GM08714 (cell line): ENCODE measurements at regions not wholly inside any gene's neighbourhood (a gene's known extent, or its start where the extent isn't known, plus 50 kb on each side); places are given as distances from the start of the nearest gene placed in this dataset.
"Not testable (repeated sequence)": the region's sequence is repeated elsewhere in the genome, so short reads cannot be mapped to it uniquely, and the experiment has no call there.

Source experiments
- H3K4me3 ChIP-seq: fragments of 200-500 bp; sonication (Bioruptor generic); 2 replicates; pipeline ENCODE4 v1.5.1; 2014; ENCODE audit warnings: mild to moderate bottlenecking, low read length, inconsistent platforms
- ZNF274 ChIP-seq: IDR thresholded peaks from 2 replicates; pipeline ENCODE4 v1.6.1; 2012; ENCODE audit warnings: mild to moderate bottlenecking, low read depth, low read length

DNA sequence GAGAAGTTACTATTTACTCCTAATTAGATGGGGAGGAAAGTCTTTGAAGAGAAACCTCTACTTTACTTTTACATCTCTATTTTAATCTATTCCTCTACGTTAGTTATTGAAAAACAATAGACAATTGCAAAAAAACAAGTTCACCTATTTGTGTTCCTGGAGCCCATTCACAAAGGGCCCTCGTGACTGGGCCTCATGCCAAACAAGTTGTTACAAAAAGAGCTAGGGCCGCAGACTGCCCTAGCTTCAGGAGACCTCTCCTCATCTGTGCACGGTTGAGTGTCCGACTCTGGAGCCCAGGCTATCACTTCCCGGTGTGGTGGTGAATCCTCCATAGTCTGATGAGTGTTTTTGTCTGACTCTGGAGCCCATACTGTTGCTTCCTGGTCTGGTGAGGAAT, 190.9 kb downstream of the ZNF486 start:
- no peak overlapping the region for H3K4me3 ChIP-seq
- no peak for TF ChIP-seq ZNF274

DNA sequence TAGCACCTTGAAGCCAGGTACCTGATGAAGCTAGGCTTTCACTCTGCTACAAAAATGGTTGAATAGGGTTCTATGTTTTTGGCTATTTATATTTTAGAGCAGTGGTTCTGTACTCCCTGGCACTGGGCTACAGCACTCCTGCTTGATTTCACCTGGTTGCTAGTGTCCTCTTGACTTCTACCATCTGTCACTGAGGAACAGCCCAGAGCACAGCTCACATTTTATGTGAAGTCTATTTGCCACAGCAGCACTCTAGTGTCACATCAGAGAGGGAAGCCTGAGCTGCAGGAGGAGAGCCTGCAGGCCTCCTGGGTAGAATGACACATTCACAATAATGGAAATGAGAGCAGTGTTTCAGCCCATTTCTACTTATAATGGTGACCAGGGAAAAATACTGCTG, 184.2 kb downstream of the ZNF486 start:
- no peak for TF ChIP-seq ZNF274
- no peak overlapping the region for H3K4me3 ChIP-seq

DNA sequence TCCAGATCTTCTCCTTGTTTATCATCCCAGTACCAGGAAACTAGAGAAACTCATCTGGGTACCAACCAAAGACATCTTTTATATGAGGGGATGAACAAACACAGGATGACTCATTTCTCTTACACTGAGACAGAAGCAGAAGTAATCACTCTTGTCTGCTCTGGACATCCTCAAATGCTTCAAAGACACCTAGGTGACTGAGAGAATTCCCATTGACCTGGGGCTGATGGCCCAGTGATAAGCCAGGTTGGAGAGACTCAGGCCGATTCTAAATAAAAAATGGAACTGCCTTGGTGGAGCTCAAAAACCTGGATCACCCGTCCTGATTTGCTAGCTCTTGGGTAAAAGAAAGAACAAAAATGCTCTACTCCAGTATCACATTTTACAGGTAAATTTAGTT, 182.2 kb downstream of the ZNF486 start:
- TF ChIP-seq ZNF274: no peak
- no peak overlapping the region for H3K4me3 ChIP-seq

DNA sequence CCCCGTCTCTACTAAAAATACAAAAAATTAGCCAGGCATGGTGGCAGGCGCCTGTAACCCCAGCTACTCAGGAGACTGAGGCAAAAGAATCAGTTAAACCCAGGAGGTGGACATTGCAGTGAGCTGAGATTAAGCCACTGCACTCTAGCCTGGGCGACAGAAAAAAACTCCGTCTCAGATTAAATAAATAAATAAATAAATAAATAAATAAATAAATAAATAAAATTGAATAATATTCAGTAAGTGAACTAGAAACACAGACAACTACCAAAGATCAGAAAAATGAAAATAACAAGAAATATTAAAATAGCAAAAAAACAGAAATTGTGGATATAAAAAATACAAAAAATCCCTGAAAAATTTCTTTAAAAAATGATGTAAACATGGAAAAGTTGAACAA, 172.4 kb downstream of the ZNF486 start:
- no peak overlapping the region for H3K4me3 ChIP-seq
- TF ChIP-seq ZNF274: no peak

DNA sequence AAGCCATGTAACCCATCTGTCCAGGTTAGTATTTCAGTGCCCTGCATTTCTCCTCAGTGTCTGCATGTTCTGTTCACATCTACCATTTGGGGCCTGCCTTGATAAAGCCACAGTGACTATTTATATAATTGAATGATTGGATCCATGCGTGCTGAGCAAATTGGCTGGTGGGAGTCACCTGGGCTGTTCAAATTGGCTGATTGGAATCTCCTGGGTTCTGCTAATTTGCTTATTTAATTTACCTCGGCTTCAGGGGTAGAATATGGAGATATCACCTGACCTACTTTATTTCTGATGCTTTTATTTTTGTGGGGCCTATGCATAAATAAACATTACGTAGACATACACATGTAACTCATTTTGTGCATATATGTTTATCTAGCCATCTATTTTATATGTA, 167.7 kb downstream of the ZNF486 start:
- no peak for TF ChIP-seq ZNF274

DNA sequence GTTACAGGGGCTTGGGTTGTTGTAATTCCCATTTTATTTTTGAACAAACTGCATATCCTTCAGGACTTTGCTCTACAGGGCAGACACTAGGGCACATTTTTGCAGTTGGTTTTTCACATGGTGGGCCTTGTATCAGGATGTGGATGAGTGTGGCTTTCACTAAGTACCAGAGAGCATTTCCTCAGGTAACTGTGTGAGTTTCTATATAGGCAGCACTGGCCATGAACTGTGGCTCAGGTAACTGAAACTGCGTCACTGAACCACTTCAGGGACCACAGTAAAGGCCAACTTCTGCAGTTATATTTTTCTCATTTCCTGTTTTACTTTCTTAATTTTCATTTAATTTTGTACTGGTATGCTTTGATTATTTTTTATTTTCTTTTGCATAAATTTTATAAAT, 166.5 kb downstream of the ZNF486 start:
- H3K4me3 ChIP-seq: no peak overlapping the region
- no peak for TF ChIP-seq ZNF274

More for the DNA sequence above, 167.7 kb downstream of the ZNF486 start:
- no peak overlapping the region for H3K4me3 ChIP-seq

DNA sequence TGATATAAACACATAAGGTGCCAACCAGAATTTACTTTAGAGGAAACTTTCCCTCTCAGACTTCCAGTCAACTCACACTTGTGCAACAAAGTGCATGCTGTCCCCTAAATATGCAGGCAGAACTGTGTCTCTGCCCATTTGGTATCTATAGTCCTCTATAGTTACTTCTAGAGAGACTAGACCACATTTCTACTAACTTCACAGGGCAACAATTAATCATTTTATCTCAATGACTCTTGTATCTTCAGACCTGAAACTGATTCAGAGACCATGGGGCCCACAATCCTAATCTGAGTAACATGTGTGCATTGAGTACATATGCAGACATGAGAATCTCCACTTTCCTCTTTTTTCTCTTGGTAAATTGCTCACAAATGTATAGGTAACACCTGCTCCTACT, 158.1 kb downstream of the ZNF486 start:
- no peak overlapping the region for H3K4me3 ChIP-seq
- no peak for TF ChIP-seq ZNF274

DNA sequence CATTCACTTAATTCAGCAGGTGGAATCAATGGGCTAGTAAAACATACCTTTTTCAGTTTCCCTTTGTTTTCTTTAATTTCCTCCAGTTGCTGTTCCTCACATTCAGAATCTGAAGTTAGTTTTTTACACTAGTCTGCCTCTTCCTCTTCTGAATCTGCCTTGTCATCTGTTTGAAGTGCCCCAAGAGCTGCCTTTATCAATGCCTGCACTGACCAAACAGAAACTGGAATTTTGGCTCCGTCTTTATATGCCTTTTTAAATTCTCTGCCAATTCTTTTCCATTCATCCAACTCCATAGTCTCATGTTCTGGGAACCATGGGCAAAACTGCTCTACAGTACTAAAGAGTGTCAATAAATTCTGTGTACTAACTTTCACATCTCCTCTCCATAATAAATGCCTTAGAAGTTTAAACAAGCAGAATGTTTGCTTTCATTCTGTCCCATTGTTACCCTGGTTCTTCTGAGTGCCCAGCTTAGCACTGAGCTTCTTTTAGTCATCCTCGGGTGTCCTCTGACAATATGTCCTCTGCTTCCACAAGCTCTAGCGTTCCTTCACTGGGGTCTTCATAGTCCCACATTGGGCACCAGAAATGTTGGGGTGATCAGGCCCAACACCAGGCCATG, 154.2 kb downstream of the ZNF486 start:
- no peak for TF ChIP-seq ZNF274
- H3K4me3 ChIP-seq: no peak overlapping the region

DNA sequence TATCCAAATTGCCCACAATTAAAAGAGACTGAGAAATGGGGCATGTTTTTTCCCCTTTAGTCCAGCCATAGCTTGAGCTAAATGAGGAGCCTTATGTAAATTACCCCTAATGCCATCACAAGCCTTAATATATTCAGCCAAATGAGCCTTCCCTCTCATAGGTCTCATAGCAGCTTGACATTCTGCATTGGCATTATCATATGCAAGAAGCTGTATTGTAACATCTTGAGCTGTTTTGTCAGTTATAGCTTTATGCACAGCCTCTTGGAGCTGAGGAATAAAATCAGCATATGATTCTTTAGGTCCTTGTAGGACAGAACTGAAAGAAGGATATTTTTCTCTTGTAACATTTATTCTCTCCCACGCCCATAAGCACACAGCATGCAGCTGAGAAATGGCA, 153.2 kb downstream of the ZNF486 start:
- no peak for TF ChIP-seq ZNF274

DNA sequence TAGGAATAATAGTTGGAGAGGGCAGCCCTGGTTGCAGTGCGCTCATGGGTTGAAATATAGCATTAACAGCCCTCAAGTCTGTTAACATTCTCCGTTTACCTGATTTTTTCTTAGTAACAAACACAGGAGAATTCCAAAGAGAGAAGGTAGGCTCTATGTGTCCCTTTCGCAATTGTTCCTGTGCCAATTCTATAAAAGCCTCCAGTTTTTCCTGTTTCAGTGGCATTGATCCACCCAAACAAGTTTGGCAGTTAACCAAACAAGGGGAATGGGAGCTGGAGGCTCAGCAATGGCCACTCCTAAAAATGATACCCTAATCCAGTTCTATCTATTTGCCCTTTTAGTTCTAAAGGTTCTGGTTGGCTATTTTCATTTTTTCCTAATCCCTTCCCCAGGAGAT, 151.6 kb downstream of the ZNF486 start:
- no peak overlapping the region for H3K4me3 ChIP-seq
- no peak for TF ChIP-seq ZNF274

More for the DNA sequence above, 153.2 kb downstream of the ZNF486 start:
- no peak overlapping the region for H3K4me3 ChIP-seq

DNA sequence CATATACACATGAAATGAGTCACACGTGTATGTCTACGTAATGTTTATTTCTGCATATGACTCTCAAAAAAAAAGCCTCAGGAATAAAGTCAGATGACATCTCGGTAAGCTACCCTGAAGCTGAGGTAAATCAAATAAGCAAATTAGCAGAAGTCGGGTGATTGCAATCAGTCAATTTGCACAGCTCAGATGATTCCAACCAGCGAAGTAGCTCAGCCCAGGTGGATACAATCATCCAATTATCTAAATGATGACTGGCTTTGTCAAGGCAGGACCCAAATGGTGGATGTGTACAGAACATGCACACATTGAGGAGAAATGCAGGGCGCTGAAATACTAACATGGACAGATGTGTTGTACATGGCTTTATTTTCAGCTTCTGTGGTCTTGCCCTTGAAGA, 148.5 kb downstream of the ZNF486 start:
- no peak overlapping the region for H3K4me3 ChIP-seq
- no peak for TF ChIP-seq ZNF274

DNA sequence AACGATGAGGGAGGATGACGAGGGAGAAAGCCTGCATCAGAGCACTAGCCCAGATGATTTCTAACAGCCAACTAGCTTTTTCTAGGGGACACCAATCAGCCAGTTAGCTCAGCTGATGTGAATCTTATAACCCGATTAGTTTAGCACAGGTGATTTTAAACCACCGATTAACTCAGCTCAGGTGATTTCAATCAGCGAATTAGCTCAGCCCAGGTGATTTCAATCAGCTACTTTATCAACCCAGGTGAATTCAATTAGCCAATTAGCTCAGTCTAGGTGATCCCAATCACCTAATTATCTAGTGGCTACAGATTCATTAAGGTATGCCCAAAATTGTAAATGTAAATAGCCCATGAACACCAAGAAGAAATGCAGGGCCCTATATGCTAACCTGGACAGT, 146.9 kb downstream of the ZNF486 start:
- no peak overlapping the region for H3K4me3 ChIP-seq
- no peak for TF ChIP-seq ZNF274

DNA sequence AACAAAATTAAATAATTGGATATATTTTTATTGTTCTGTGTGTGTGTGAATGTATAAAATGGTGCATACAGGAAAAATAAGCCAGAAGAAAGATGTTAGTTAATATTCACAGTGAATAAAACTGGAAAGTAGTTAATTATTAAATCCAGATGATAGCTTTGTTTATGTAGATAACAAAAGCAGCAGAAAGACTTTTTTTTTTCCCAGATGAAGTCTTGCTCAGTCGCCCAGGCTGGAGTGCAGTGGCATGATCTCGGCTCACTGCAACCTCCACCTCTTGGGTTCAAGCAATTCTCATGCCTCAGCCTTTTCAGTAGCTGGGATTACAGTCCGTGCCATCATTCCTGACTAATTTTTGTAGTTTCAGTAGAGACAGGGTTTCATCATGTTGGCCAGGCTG, 140.1 kb downstream of the ZNF486 start:
- TF ChIP-seq ZNF274: no peak
- no peak overlapping the region for H3K4me3 ChIP-seq

DNA sequence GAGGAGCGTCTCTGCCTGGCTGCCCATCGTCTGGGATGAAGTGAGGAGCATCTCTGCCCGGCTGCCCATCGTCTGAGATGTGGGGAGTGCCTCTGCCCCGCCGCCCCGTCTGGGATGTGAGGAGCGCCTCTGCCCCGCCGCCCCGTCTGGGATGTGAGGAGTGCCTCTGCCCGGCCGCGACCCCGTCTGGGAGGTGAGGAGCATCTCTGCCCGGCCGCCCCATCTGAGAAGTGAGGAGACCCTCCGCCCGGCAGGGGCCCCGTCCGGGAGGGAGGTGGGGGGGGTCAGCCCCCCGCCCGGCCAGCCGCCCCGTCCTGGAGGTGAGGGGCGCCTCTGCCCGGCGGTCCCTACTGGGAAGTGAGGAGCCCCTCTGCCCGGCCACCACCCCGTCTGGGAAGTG, 129.3 kb downstream of the ZNF486 start:
- H3K4me3 ChIP-seq: not testable (repeated sequence)

DNA sequence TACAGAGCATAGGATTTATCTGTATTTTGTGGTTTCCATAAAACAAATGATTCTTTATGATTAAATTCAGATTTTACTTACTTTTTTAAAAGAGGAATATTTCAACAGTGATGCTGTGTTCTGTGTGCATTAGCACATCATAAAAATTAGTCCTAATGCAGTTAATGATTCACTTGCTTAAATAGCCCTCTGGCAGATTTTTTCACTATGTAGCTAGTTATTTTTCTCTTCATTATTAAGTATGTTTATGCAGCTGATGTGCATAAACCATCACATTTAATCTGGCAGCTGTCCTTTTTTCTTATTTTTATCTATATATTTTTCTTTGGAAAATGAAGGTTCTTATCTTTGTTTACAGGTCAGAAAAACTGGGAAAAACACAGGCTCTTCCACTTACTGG, 127.2 kb downstream of the ZNF486 start:
- H3K4me3 ChIP-seq: no peak overlapping the region

DNA sequence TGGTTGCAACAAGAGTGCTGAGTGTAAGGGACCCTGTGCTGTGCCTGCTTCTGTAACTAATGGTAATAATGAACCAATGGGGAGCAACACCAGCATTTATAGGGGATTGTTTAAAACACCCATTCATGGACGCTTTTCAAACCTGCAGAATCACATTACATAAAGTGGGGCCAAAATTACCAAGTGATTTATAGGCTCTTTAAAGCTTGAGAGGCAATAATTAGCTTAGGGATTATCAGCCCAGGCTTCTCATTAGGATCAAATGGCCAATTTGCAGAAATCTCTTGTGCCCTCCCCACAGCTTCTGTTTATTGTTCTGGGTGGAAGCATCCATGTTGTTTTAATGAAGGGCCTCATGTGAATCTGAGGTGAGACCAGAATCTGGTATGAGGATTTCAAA, 125.5 kb downstream of the ZNF486 start:
- H3K4me3 ChIP-seq: not testable (repeated sequence)

More for the DNA sequence above, 127.2 kb downstream of the ZNF486 start:
- no peak for TF ChIP-seq ZNF274
